ENCODE measurements at regions not wholly inside any gene's neighbourhood (a gene's known extent, or its start where the extent isn't known, plus 50 kb on each side); places are given as distances from the start of the nearest gene placed in this dataset.

GRCh38 chr10:83750604-83751003, 388.7 kb upstream of the GHITM start:
- no peak for TF ChIP-seq CTCF (IDR thresholded peaks at IDR 0.05)
- H3K4me2 ChIP-seq (ENCODE audit: low read length), result no peak overlapping the region
- H3K27me3 ChIP-seq (ENCODE audit: control insufficient read depth, insufficient read depth, low read length), result no peaks in the 10 kb centered on the region
- H3K9ac ChIP-seq, result no peak overlapping the region
- H3K4me1 ChIP-seq, result no peaks in the 10 kb centered on the region
- no peak overlapping the region for H2AFZ ChIP-seq
- no peak overlapping the region for H3K4me3 ChIP-seq (ENCODE audit: low read depth, low read length)
- no peaks in the 10 kb centered on the region for H3K79me2 ChIP-seq
- no peak overlapping the region for H3K27ac ChIP-seq
- no peaks in the 10 kb centered on the region for H3K36me3 ChIP-seq (ENCODE audit: control insufficient read depth, insufficient read depth, low read length)
- peaks cover 7% of the 10 kb centered on the region for H3K9me3 ChIP-seq (ENCODE audit: control insufficient read depth, low read length)

GRCh38 chr10:83753490-83753889, 385.8 kb upstream of the GHITM start:
- H3K9me3 ChIP-seq (ENCODE audit: control insufficient read depth, low read length), result peaks cover 7% of the 10 kb centered on the region
- H3K4me3 ChIP-seq (ENCODE audit: low read depth, low read length), result no peak overlapping the region
- H3K79me2 ChIP-seq, result no peaks in the 10 kb centered on the region
- no peak overlapping the region for H3K9ac ChIP-seq
- no peaks in the 10 kb centered on the region for H3K4me1 ChIP-seq
- H3K27ac ChIP-seq, result no peak overlapping the region
- no peak for TF ChIP-seq CTCF (IDR thresholded peaks at IDR 0.05)
- H2AFZ ChIP-seq, result no peak overlapping the region
- H3K36me3 ChIP-seq (ENCODE audit: control insufficient read depth, insufficient read depth, low read length), result no peaks in the 10 kb centered on the region
- no peak overlapping the region for H3K4me2 ChIP-seq (ENCODE audit: low read length)
- no peaks in the 10 kb centered on the region for H3K27me3 ChIP-seq (ENCODE audit: control insufficient read depth, insufficient read depth, low read length)

- no peaks in the 10 kb centered on the region for H3K4me1 ChIP-seq
- no peak overlapping the region for H2AFZ ChIP-seq
- H3K4me2 ChIP-seq (ENCODE audit: low read length), result no peak overlapping the region
- no peaks in the 10 kb centered on the region for H3K36me3 ChIP-seq (ENCODE audit: control insufficient read depth, insufficient read depth, low read length)
- TF ChIP-seq CTCF (IDR thresholded peaks at IDR 0.05), result no peak
- H3K27me3 ChIP-seq (ENCODE audit: control insufficient read depth, insufficient read depth, low read length), result no peaks in the 10 kb centered on the region
- no peaks in the 10 kb centered on the region for H3K79me2 ChIP-seq
- H3K27ac ChIP-seq, result no peak overlapping the region
- H3K9ac ChIP-seq, result no peak overlapping the region
- H3K4me3 ChIP-seq (ENCODE audit: low read depth, low read length), result no peak overlapping the region
- H3K9me3 ChIP-seq (ENCODE audit: control insufficient read depth, low read length), result peaks cover 7% of the 10 kb centered on the region
These were observed 384.5 kb upstream of the GHITM start for GRCh38 chr10:83754857-83755256.

- Histone ChIP-seq H3K27ac (no peak overlapping the region), H3K4me2 (ENCODE audit: low read length) (no peak overlapping the region)
These were observed 379.2 kb upstream of the GHITM start for GRCh38 chr10:83760142-83760541.

More at GRCh38 chr10:83760142-83760541, 379.2 kb upstream of the GHITM start:
- no peak overlapping the region for H3K9ac ChIP-seq
- H3K9me3 ChIP-seq (ENCODE audit: control insufficient read depth, low read length), result no peaks in the 10 kb centered on the region
- H3K4me3 ChIP-seq (ENCODE audit: low read depth, low read length), result no peak overlapping the region
- no peaks in the 10 kb centered on the region for H3K79me2 ChIP-seq
- no peaks in the 10 kb centered on the region for H3K36me3 ChIP-seq (ENCODE audit: control insufficient read depth, insufficient read depth, low read length)
- H3K4me1 ChIP-seq, result no peaks in the 10 kb centered on the region
- TF ChIP-seq CTCF (IDR thresholded peaks at IDR 0.05), result no peak
- no peaks in the 10 kb centered on the region for H3K27me3 ChIP-seq (ENCODE audit: control insufficient read depth, insufficient read depth, low read length)
- H2AFZ ChIP-seq, result no peak overlapping the region

Measured in parathyroid adenoma (tissue), 2 donors.